ENCODE measurements at regions not wholly inside any gene's neighbourhood (a gene's known extent, or its start where the extent isn't known, plus 50 kb on each side); places are given as distances from the start of the nearest gene placed in this dataset.

DNA sequence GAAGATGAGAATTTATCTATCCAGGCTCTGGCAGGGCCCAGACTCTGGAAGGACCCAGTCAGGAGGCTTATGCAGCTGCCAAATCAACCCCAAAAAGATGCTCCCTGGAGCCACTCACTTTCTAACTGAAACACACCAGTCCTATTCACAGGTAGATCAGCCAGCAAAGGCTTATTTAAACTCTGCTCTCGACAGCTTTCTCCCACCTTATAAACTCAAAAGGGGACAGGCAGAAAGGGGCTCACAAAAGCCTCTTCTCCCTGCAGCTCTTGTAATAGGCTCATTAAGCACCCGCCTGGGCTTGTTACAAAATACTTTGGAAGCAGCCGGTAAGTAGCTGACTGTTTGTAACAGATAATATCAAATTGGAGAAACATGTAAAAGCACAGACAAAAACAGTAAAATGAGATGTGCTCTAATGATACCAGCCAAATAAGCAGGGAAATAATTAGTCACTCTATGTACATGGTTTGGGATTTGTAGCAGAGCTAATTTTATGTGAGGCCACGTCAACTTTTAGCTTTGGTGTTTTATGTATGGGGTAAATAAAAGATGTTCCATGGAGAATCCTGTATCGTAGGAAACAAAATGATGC lies 213.8 kb downstream of the NR2F2 start:
- intact Hi-C loops (cut with DNase I) = no loop called here
- H3K36me3 ChIP-seq = no peaks in the 10 kb centered on the region
- ATAC-seq = no peak

DNA sequence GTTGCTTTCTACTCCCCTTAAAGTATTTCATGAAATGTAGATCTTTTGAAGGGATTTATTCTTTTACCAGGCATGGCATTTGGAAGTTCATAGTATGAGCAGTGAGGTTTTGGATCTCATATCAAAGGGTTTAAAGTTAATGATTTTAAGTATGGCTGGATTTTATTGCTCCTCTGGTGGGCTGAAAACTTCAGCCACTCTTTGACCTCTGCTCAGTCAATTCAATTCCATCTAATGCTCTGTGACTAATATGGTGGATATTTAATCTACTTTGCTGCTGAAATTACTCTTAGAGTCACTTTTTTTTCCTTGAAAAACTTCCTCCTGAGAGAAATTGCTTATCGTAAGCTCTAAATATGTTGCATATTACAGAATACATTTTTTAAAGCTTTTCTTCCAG lies 218.6 kb downstream of the NR2F2 start:
- DNase-seq (no peak), ATAC-seq (no peak)
- Histone ChIP-seq H3K9me3 (no peaks in the 10 kb centered on the region), H3K4me3 (no peak overlapping the region), H3K27me3 (peaks cover 0 to 6% (median 0%) of the 10 kb centered on the region in 9 donors), H3K36me3 (no peaks in the 10 kb centered on the region), H3K4me1 (peaks cover 0 to 10% (median 0%) of the 10 kb centered on the region in 12 donors), H3K27ac (no peak overlapping the region)
- intact Hi-C loops (cut with DNase I) = no loop called here
- WGBS, 4 donors = 88 to 95% (median 92%) methylated on average over 1 of the region's 1 CpG
- no peak for TF ChIP-seq POLR2A (IDR thresholded peaks at IDR 0.05)
- TF ChIP-seq, protein P1, sequence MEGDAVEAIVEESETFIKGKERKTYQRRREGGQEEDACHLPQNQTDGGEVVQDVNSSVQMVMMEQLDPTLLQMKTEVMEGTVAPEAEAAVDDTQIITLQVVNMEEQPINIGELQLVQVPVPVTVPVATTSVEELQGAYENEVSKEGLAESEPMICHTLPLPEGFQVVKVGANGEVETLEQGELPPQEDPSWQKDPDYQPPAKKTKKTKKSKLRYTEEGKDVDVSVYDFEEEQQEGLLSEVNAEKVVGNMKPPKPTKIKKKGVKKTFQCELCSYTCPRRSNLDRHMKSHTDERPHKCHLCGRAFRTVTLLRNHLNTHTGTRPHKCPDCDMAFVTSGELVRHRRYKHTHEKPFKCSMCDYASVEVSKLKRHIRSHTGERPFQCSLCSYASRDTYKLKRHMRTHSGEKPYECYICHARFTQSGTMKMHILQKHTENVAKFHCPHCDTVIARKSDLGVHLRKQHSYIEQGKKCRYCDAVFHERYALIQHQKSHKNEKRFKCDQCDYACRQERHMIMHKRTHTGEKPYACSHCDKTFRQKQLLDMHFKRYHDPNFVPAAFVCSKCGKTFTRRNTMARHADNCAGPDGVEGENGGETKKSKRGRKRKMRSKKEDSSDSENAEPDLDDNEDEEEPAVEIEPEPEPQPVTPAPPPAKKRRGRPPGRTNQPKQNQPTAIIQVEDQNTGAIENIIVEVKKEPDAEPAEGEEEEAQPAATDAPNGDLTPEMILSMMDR (IDR thresholded peaks at IDR 0.05) = no peak

More for the DNA sequence above, 213.8 kb downstream of the NR2F2 start:
- Histone ChIP-seq H3K9me3 (no peaks in the 10 kb centered on the region), H3K27me3 (no peaks in the 10 kb centered on the region), H3K4me3 (no peak overlapping the region), H3K27ac (no peak overlapping the region), H3K4me1 (no peaks in the 10 kb centered on the region)
- WGBS, 4 donors = 70 to 80% (median 77%) methylated on average over 5 of the region's 5 CpGs
- DNase-seq = no peak
- no peak for TF ChIP-seq POLR2A (IDR thresholded peaks at IDR 0.05)
- TF ChIP-seq, protein P1 (IDR thresholded peaks at IDR 0.05) = no peak

DNA sequence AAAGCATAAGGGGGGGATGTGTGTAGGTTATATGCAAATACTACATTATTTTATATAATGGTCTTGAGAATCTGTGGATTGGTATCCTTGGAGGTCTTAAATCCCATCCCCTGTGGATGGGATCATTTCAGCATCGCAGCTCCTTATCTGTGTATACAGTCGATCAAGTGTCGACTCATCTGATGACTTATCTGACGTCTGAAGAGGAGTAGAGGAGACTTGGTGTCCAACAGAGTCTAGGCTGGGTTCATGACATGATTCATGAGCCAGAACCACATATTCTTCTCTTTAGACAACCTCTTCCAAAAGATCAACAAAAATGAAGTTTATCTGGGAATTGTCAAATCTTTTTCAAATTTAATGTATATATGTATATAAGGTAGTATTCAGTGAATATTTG lies 220.7 kb downstream of the NR2F2 start:
- DNase-seq = no peak
- Histone ChIP-seq H3K4me3 (no peak overlapping the region), H3K9me3 (no peaks in the 10 kb centered on the region), H3K4me1 (peaks cover 0 to 10% (median 0%) of the 10 kb centered on the region in 12 donors), H3K27me3 (peaks cover 0 to 6% (median 0%) of the 10 kb centered on the region in 9 donors), H3K36me3 (no peaks in the 10 kb centered on the region), H3K27ac (no peak overlapping the region)
- intact Hi-C loops (cut with DNase I) = no loop called here
- no peak for ATAC-seq
- TF ChIP-seq, protein P1 (IDR thresholded peaks at IDR 0.05) = no peak
- no peak for TF ChIP-seq POLR2A (IDR thresholded peaks at IDR 0.05)
- WGBS, 4 donors = 76 to 81% (median 78%) methylated on average over 4 of the region's 4 CpGs

DNA sequence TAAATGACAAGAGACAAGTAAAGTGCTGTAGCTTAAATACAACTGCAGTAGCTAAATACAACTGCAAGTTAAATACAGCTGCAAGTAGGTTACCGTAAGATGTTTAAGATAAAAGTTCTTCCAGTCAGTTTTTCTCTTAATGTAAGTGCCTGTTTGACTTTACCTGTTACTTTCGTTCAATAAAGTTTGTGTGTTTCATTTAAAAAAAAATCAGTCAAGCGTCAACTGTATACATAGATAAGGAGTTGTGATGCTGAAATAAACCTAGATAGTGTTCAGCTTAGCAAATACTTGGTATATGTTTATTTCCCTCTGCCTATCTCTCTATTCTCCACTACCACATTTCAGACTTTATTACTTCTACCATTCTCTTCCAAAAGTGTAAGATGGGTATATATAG lies 221.2 kb downstream of the NR2F2 start:
- no peak overlapping the region for H3K27ac ChIP-seq
- no peak overlapping the region for H3K4me3 ChIP-seq
- H3K4me1 ChIP-seq = peaks cover 0 to 10% (median 0%) of the 10 kb centered on the region in 12 donors
- DNase-seq (no peak), ATAC-seq (no peak)
- H3K9me3 ChIP-seq = no peaks in the 10 kb centered on the region
- H3K27me3 ChIP-seq = peaks cover 0 to 6% (median 0%) of the 10 kb centered on the region in 9 donors
- H3K36me3 ChIP-seq = no peaks in the 10 kb centered on the region
- no peak for TF ChIP-seq POLR2A (IDR thresholded peaks at IDR 0.05)
- TF ChIP-seq, protein P1 (IDR thresholded peaks at IDR 0.05) = no peak
- WGBS, 4 donors = 76 to 84% (median 78%) methylated on average over 3 of the region's 3 CpGs
- intact Hi-C loops (cut with DNase I) = no loop called here

All from heart left ventricle (tissue), 16 donors.